H1 (cell line): ENCODE measurements at regions not wholly inside any gene's neighbourhood (a gene's known extent, or its start where the extent isn't known, plus 50 kb on each side); places are given as distances from the start of the nearest gene placed in this dataset.

Experiments
- CTCF ChIA-PET: fragments of 300-600 bp; sonication (Branson Sonifier 250); formaldehyde crosslinking; loops from one replicate; lab custom pipeline; 2021; ENCODE audit not compliant: partially characterized antibody; lab: Charles Lee
- POLR2A ChIA-PET: fragments of 300-600 bp; sonication (Branson Sonifier 250); formaldehyde crosslinking; loops from one replicate; lab custom pipeline; 2021; ENCODE audit warnings: inconsistent platforms; ENCODE audit not compliant: partially characterized antibody; lab: Charles Lee
- DNase-seq, 2 experiments: peaks; one replicate each; pipeline versions ENCODE4 v3.0.0 to v3.0.0-alpha.2; 2010 to 2022; ENCODE audit warnings: low spot score in 2 of 2, low read depth in 1 of 2, mixed read lengths in 1 of 2
- FAIRE-seq: peaks from 2 replicates; lab custom pipeline; 2011; peaks lifted over from hg19 to GRCh38; lab: Jason Lieb, UNC
- H2AFZ ChIP-seq: 2 replicates; pipeline ENCODE4 v1.8.1; 2012; ENCODE audit warnings: low read length, inconsistent platforms
- H2AK5ac ChIP-seq: 2 replicates; pipeline ENCODE4 v1.6.1; 2013; ENCODE audit warnings: low read depth, low read length
- H2BK120ac ChIP-seq: replicated peaks from 2 replicates; pipeline ENCODE3; 2013; ENCODE audit warnings: low read depth, low read length, inconsistent platforms
- H2BK12ac ChIP-seq: 2 replicates; pipeline ENCODE4 v1.6.1; 2013; ENCODE audit warnings: low read depth, low read length
- H2BK15ac ChIP-seq: 2 replicates; pipeline ENCODE4 v1.6.1; 2013; ENCODE audit warnings: low read length
- H2BK20ac ChIP-seq: 2 replicates; pipeline ENCODE4 v1.6.1; 2013; ENCODE audit warnings: low read length
- H2BK5ac ChIP-seq: 2 replicates; pipeline ENCODE4 v1.6.1; 2013; ENCODE audit warnings: low read depth, low read length
- H3K14ac ChIP-seq: 2 replicates; pipeline ENCODE4 v1.6.1; 2013; ENCODE audit warnings: inconsistent platforms; ENCODE audit not compliant: insufficient read length
- H3K18ac ChIP-seq: 2 replicates; pipeline ENCODE4 v1.6.1; 2013; ENCODE audit warnings: low read length; ENCODE audit errors: extremely low read depth
- H3K23ac ChIP-seq: 2 replicates; pipeline ENCODE4 v1.6.1; 2013; ENCODE audit warnings: inconsistent platforms; ENCODE audit not compliant: insufficient read length
- H3K23me2 ChIP-seq: 2 replicates; pipeline ENCODE4 v1.6.1; 2013; ENCODE audit warnings: low read depth, low read length
- H3K27ac ChIP-seq: 2 replicates; pipeline ENCODE4 v1.6.1; 2011; ENCODE audit warnings: low read depth, low read length, inconsistent platforms
- H3K27me3 ChIP-seq, 4 experiments: replicated peaks in 1 of 4; 1 replicate in 1 of 4; 2 replicates in 3 of 4; pipeline versions ENCODE4 v1.6.1 to v1.8.1; 2011 to 2013; ENCODE audit warnings: low read length in 3 of 4, mild to moderate bottlenecking in 3 of 4, inconsistent platforms in 2 of 4, mixed read lengths in 2 of 4, moderate library complexity in 1 of 4; ENCODE audit not compliant: control insufficient read depth in 3 of 4, insufficient read depth in 3 of 4; ENCODE audit errors: extremely low read depth in 1 of 4
- H3K36me3 ChIP-seq, 4 experiments: 2 replicates each; pipeline versions ENCODE4 v1.6.1 to v1.8.1; 2011 to 2013; ENCODE audit warnings: mild to moderate bottlenecking in 4 of 4, low read length in 3 of 4, moderate library complexity in 2 of 4, control low read depth in 1 of 4, inconsistent platforms in 1 of 4; ENCODE audit not compliant: insufficient read depth in 4 of 4, control insufficient read depth in 2 of 4
- H3K4ac ChIP-seq: replicated peaks from 2 replicates; pipeline ENCODE3; 2013; ENCODE audit warnings: low read length, low read depth, mixed read lengths, inconsistent platforms; ENCODE audit not compliant: insufficient read length
- H3K4me1 ChIP-seq, 4 experiments: replicated peaks in 1 of 4; 1 replicate in 1 of 4; 2 replicates in 3 of 4; pipeline versions ENCODE4 v1.6.1 to v1.8.1; 2011 to 2013; ENCODE audit warnings: low read length in 3 of 4, inconsistent platforms in 2 of 4, mixed read lengths in 1 of 4; ENCODE audit not compliant: insufficient read depth in 4 of 4, control insufficient read depth in 3 of 4
- H3K4me2 ChIP-seq, 2 experiments: 2 replicates each; pipeline versions ENCODE4 v1.6.1 to v1.8.1; 2011 to 2013; ENCODE audit warnings: low read depth in 2 of 2, low read length in 2 of 2, control low read depth in 1 of 2, inconsistent platforms in 1 of 2, mild to moderate bottlenecking in 1 of 2; ENCODE audit not compliant: insufficient read depth in 1 of 2
- H3K4me3 ChIP-seq, 4 experiments: fragments of 200-600, 300-600 bp in 1 of 4; sonication (generic), shearing (Covaris generic), sonication (Bioruptor Twin) in 1 of 4; 2 replicates each; pipeline versions ENCODE4 v1.5.1 to v1.8.1; 2011 to 2016; ENCODE audit warnings: low read length in 4 of 4, low read depth in 3 of 4, control low read depth in 2 of 4, inconsistent platforms in 2 of 4, mild to moderate bottlenecking in 2 of 4, mixed read lengths in 1 of 4, moderate library complexity in 1 of 4; ENCODE audit not compliant: insufficient read depth in 2 of 4; ENCODE audit errors: extremely low read depth in 1 of 4
- H3K56ac ChIP-seq: replicated peaks from 2 replicates; pipeline ENCODE3; 2013; ENCODE audit warnings: low read depth, mild to moderate bottlenecking, mixed read lengths, low read length, inconsistent platforms; ENCODE audit not compliant: insufficient read length
- H3K79me1 ChIP-seq: 2 replicates; pipeline ENCODE4 v1.6.1; 2013; ENCODE audit warnings: low read depth, low read length, control low read depth
- H3K79me2 ChIP-seq, 2 experiments: 2 replicates each; pipeline versions ENCODE4 v1.6.1 to v1.8.1; 2012 to 2013; ENCODE audit warnings: low read length in 2 of 2, mild to moderate bottlenecking in 2 of 2, inconsistent platforms in 1 of 2; ENCODE audit not compliant: insufficient read depth in 2 of 2, control insufficient read depth in 1 of 2
- H3K9ac ChIP-seq, 4 experiments: replicated peaks in 1 of 4; 1 replicate in 1 of 4; 2 replicates in 3 of 4; pipeline versions ENCODE4 v1.6.1 to v1.8.1; 2011 to 2013; ENCODE audit warnings: low read depth in 3 of 4, low read length in 3 of 4, control low read depth in 2 of 4, mild to moderate bottlenecking in 2 of 4, moderate library complexity in 2 of 4, inconsistent platforms in 1 of 4; ENCODE audit errors: extremely low read depth in 1 of 4
- H3K9me3 ChIP-seq, 2 experiments: 2 replicates each; pipeline versions ENCODE4 v1.6.1 to v1.8.1; 2012 to 2013; ENCODE audit warnings: mild to moderate bottlenecking in 2 of 2, moderate library complexity in 2 of 2, control low read depth in 1 of 2, inconsistent platforms in 1 of 2, low read depth in 1 of 2, low read length in 1 of 2, mixed read lengths in 1 of 2; ENCODE audit not compliant: insufficient read depth in 2 of 2
- H4K20me1 ChIP-seq, 2 experiments: replicated peaks in 1 of 2; 2 replicates each; pipeline versions ENCODE3 to v1.8.1; 2011 to 2013; ENCODE audit warnings: inconsistent platforms in 2 of 2, low read length in 2 of 2, mild to moderate bottlenecking in 1 of 2; ENCODE audit not compliant: insufficient read depth in 2 of 2, control insufficient read depth in 1 of 2
- H4K5ac ChIP-seq: 2 replicates; pipeline ENCODE4 v1.6.1; 2013; ENCODE audit warnings: low read length, low read depth, mixed read lengths, inconsistent platforms; ENCODE audit not compliant: insufficient read length
- H4K8ac ChIP-seq: 2 replicates; pipeline ENCODE4 v1.8.0; 2013; ENCODE audit warnings: mild to moderate bottlenecking, moderate library complexity, low read length, inconsistent platforms; ENCODE audit not compliant: insufficient read depth; ENCODE audit errors: extremely low read depth
- H4K91ac ChIP-seq: replicated peaks from 2 replicates; pipeline ENCODE3; 2013; ENCODE audit warnings: low read length, mixed read lengths, inconsistent platforms; ENCODE audit not compliant: insufficient read length
- CBX8 ChIP-seq: fragments of 300-800, 300-1000 bp; sonication (generic); IDR thresholded peaks from 2 replicates; pipeline ENCODE4 v1.7.1; 2016; ENCODE audit warnings: low read depth, low read length, borderline replicate concordance
- WGBS, 2 experiments: shearing (Covaris generic) in 1 of 2; methylation state at CpG; one replicate each; pipeline versions ENCODE4 v1.1.6 to v1.1.7; 2013 to 2015; ENCODE audit warnings: low lambda C conversion rate in 2 of 2, mixed read lengths in 2 of 2, inconsistent platforms in 1 of 2, low coverage in 1 of 2, missing lambda C conversion rate in 1 of 2; ENCODE audit not compliant: insufficient replicate concordance in 2 of 2, insufficient coverage in 1 of 2, insufficient read length in 1 of 2; ENCODE audit errors: extremely low coverage in 1 of 2, missing lambda C conversion rate in 1 of 2; 5-methylcytosine and 5-hydroxymethylcytosine counted together

DNA sequence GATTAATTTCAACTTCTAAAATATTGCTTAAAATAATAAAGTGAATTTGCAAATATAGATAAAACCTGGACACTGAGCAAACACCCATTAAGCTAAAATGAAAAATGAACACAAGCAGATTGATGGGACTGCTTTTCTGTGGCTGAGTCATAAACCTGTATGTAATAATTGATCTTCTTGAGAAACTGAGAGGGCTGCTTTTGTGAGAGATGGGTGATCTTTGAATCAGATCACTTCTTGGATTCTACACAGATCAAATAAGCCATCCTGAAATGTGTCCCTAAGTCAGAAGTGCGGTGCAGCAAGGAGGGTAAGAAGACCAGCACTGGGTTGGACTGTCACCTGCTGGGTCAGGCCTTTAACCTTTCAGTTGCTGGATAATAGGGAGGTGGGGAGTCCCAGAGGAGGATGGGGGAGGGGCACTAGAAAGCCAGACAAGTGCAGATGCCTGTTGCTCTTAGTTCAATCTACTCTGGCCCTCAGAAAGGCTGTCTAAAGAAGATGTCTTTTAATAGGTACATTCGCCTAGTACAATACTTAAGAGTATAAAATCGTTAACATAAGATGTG is 178.2 kb upstream of the NAMPT start:
- 42% methylated on average over 3 of the region's 3 CpGs; no CpG with 5 or more reads in 1 of the 2 experiments for WGBS, 2 experiments
- no peak for DNase-seq

More for the DNA sequence above, 178.2 kb upstream of the NAMPT start:
- Histone ChIP-seq H3K9ac (no peak overlapping the region), H3K18ac (no peak overlapping the region), H2BK12ac (no peak overlapping the region), H3K4me1 (0 out of 7 replicates have a peak, but pooled peaks cover 0 to 3% (median 0%) of the 10 kb centered on the region in 4 experiments), H2AK5ac (no peak overlapping the region), H2AFZ (no peak overlapping the region), H3K23me2 (no peaks in the 10 kb centered on the region), H2BK5ac (no peak overlapping the region), H3K14ac (no peak overlapping the region), H3K27me3 (no peaks in the 10 kb centered on the region), H2BK120ac (no peak overlapping the region), H3K23ac (no peak overlapping the region), H3K4ac (no peak overlapping the region), H3K9me3 (peaks cover 3 to 4% of the 10 kb centered on the region in 2 experiments; a peak in 3 of 4 replicates), H4K5ac (no peak overlapping the region), H3K4me3 (no peak overlapping the region), H4K8ac (no peak overlapping the region), H3K79me1 (no peaks in the 10 kb centered on the region), H3K27ac (no peak overlapping the region), H4K91ac (no peak overlapping the region), H2BK15ac (no peak overlapping the region), H3K36me3 (no peaks in the 10 kb centered on the region), H4K20me1 (no peaks in the 10 kb centered on the region), H2BK20ac (no peak overlapping the region), H3K79me2 (no peaks in the 10 kb centered on the region), H3K56ac (no peak overlapping the region), H3K4me2 (no peak overlapping the region)
- ChIA-PET CTCF (interaction anchor here (0.6 to 3.3 kb wide), 18 partner anchors 11 to 301 kb away, joined by 3 to 17 read pairs (median 4); no protein-coding TSS in a partner anchor), POLR2A (interaction anchor here (1.1 kb wide), 1 partner anchor 177 kb away, joined by 5 read pairs; the partner anchor contains the start of gene NAMPT)
- FAIRE-seq: no peak
- TF ChIP-seq CBX8: no peak
